Right renal cortex interstitium (tissue), 3 donors: ENCODE measurements at regions not wholly inside any gene's neighbourhood (a gene's known extent, or its start where the extent isn't known, plus 50 kb on each side); places are given as distances from the start of the nearest gene placed in this dataset.

Source experiments
- DNase-seq, 3 donors: peaks; one replicate each; pipeline ENCODE4 v3.0.0-alpha.2; 2013; ENCODE audit warnings: low read depth in 3 of 3, low spot score in 2 of 3

GRCh38 chr11:120019191-120019590, 118.7 kb downstream of the TRIM29 start:
- no peak for DNase-seq

- DNase-seq = no peak
Measured at GRCh38 chr11:120017582-120018150, 120.2 kb downstream of the TRIM29 start.

GRCh38 chr11:120013325-120014250, 124.3 kb downstream of the TRIM29 start:
- peak in 2 of 3 donors; percentile 18 to 27 for DNase-seq

GRCh38 chr11:120012245-120012644, 125.7 kb downstream of the TRIM29 start:
- DNase-seq = no peak

- no peak for DNase-seq
Measured at GRCh38 chr11:120011836-120012235, 126.1 kb downstream of the TRIM29 start.

GRCh38 chr11:120010775-120011174, 127.1 kb downstream of the TRIM29 start:
- DNase-seq = no peak

- no peak for DNase-seq
Measured at GRCh38 chr11:120009938-120010337, 128.0 kb downstream of the TRIM29 start.

GRCh38 chr11:120007144-120007543, 130.8 kb downstream of the TRIM29 start:
- DNase-seq = no peak

GRCh38 chr11:120004723-120005122, 133.2 kb downstream of the TRIM29 start:
- DNase-seq = no peak

- no peak for DNase-seq
Measured at GRCh38 chr11:120001178-120002090, 136.5 kb downstream of the TRIM29 start.

GRCh38 chr11:119999220-119999619, 138.7 kb downstream of the TRIM29 start:
- no peak for DNase-seq

- DNase-seq = no peak
Measured at GRCh38 chr11:119996556-119996955, 141.4 kb downstream of the TRIM29 start.

GRCh38 chr11:119995730-119996491, 142.0 kb downstream of the TRIM29 start:
- no peak for DNase-seq

GRCh38 chr11:119993722-119994121, 144.2 kb downstream of the TRIM29 start:
- DNase-seq = no peak

- DNase-seq = no peak
Measured at GRCh38 chr11:119992171-119993051, 145.5 kb downstream of the TRIM29 start.

GRCh38 chr11:119991669-119992068, 146.2 kb downstream of the TRIM29 start:
- no peak for DNase-seq

GRCh38 chr11:119991022-119991404, 146.9 kb downstream of the TRIM29 start:
- DNase-seq = no peak

- DNase-seq = no peak
Measured at GRCh38 chr11:119990309-119991021, 147.4 kb downstream of the TRIM29 start.
